KOPT-K1 (cell line): ENCODE measurements at regions not wholly inside any gene's neighbourhood (a gene's known extent, or its start where the extent isn't known, plus 50 kb on each side); places are given as distances from the start of the nearest gene placed in this dataset.
"Not testable (repeated sequence)": the region's sequence is repeated elsewhere in the genome, so short reads cannot be mapped to it uniquely, and the experiment has no call there.

Source experiments
- H3K27ac ChIP-seq: fragments of 200-600 bp; sonication (generic); 2 replicates; pipeline ENCODE4 v1.5.1; 2016; ENCODE audit warnings: antibody characterized with exemption, mild to moderate bottlenecking, low read depth, low read length; ENCODE audit not compliant: poor library complexity, severe bottlenecking
- H3K36me3 ChIP-seq: fragments of 200-600 bp; sonication (generic); 2 replicates; pipeline ENCODE4 v1.5.1; 2017; ENCODE audit warnings: antibody characterized with exemption, mild to moderate bottlenecking, low read length, moderate library complexity; ENCODE audit not compliant: insufficient read depth
- H3K9me3 ChIP-seq: fragments of 200-600 bp; sonication (generic); 2 replicates; pipeline ENCODE4 v1.5.1; 2017; ENCODE audit warnings: antibody characterized with exemption, low read length, mild to moderate bottlenecking; ENCODE audit not compliant: insufficient read depth, poor library complexity, severe bottlenecking

DNA sequence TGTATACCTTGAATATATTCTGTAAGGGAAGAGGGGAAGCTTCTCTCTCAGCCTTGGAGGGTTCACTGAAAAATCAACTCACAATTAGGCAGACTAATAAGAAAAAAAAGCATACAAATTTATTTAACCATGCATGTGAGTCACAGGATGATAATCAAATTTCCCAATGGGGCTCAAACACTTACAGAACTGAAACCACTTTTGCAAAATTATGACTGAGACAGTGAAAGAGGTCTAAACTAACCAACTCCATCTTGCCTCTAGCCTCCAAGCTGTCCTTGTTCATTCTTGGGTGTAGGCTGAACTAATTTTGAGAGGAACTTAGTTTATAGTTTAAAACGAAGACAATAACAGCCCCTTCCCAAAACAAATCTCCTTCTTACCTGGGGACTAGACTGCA, 618.3 kb upstream of the AUTS2 start:
- Histone ChIP-seq H3K9me3 (peaks cover 10% of the 10 kb centered on the region), H3K27ac (no peak overlapping the region), H3K36me3 (no peaks in the 10 kb centered on the region)

DNA sequence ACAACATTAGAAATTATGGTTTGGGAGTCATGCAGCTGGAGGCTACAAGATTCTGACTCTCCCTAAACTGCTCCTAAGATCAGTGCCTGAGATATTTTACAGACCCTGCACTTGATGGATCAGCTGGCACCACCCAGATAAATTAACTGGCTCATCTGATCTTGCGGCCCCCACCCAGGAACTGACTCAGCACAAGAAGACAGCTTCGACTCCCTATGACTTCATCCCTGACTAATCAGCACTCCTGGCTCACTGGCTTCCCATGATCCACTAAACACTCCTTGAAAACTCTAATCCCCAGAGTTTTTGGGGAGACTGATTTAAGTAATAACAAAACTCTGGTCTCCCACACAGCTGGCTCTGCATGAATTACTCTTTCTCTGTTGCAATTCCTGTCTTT, 617.8 kb upstream of the AUTS2 start:
- not testable (repeated sequence) for H3K9me3 ChIP-seq, H3K27ac ChIP-seq, H3K36me3 ChIP-seq

DNA sequence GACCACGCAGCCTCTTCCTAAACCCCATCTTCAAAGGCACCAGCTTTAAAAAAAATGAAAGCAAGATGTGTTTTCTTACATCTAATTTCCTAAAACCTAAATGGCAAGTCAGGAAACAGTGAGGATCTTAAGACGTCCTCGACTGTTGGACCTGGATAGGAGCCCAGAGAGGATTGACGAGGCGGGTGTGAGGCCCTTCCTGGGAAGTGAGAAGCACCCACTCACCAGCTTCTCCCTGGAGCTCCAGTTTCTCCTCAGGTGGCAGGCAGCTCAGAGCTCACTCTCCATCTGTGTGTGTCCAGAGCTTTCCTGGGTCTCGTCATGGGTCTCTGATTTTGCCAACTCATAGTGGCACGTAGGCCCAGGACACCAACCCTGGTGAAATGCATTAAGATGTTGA, 614.0 kb upstream of the AUTS2 start:
- Histone ChIP-seq H3K9me3 (peaks cover 8% of the 10 kb centered on the region), H3K36me3 (no peaks in the 10 kb centered on the region), H3K27ac (no peak overlapping the region)

DNA sequence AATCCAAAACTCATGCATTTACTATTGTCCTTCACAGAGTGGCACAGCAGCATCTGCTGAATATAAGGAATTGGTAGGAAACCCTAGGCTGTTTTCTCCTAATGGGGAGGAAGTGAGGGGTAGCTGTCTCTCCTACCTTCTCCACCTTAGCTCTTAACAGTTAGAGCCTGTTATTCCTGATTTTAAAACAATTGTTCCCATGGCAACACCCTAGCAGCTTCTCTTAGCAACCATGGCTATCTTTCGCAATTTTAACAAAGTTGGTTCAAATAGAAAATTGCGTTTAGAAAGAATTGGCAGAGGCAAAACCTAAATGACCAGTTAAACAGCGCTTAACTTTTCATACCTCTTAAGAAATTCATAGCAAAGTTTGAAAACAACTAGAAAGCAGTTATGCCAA, 603.4 kb upstream of the AUTS2 start:
- H3K36me3 ChIP-seq, result no peaks in the 10 kb centered on the region
- peaks cover 6% of the 10 kb centered on the region for H3K9me3 ChIP-seq
- no peak overlapping the region for H3K27ac ChIP-seq

DNA sequence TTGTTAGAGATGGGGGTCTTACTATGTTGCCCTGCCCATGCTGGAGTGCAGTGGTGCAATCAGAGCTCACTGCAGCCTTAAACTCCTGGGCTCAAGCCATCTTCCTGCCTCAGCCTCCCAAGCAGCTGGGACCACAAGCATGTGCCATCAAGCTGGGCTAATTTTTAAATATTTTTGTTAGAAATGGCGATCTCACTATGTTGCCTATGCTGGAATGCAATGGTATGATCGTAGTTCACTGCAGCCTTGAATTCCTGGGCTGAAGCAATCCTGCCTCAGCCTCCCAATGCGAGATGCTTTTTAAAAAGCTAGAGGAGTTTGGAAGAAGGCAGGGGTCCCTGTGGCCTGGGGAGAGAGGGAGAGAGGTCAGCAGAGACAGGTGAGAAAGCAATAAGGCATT, 600.1 kb upstream of the AUTS2 start:
- H3K9me3 ChIP-seq, result peaks cover 36% of the 10 kb centered on the region

DNA sequence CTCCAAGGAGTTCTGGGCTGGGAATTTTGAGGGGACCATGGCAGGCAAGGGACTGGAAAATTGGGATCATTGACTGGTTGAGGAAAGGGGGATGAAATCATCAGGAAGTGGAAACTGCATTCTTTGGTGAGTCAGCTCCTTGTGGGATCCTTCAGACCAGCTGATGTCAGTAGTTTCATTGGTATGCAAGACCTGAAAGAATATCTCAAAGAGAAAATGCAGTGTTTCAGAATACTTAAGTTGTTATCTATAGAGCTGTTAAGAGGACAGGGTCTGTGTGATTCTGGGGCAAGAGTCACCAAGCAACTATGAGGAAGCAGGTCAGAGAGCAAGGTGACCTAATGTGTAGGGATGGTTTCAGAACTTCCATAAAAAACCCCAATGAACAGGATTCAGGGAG, 595.9 kb upstream of the AUTS2 start:
- H3K27ac ChIP-seq, result no peak overlapping the region
- no peaks in the 10 kb centered on the region for H3K36me3 ChIP-seq

More for the DNA sequence above, 600.1 kb upstream of the AUTS2 start:
- Histone ChIP-seq H3K36me3 (no peaks in the 10 kb centered on the region), H3K27ac (no peak overlapping the region)

DNA sequence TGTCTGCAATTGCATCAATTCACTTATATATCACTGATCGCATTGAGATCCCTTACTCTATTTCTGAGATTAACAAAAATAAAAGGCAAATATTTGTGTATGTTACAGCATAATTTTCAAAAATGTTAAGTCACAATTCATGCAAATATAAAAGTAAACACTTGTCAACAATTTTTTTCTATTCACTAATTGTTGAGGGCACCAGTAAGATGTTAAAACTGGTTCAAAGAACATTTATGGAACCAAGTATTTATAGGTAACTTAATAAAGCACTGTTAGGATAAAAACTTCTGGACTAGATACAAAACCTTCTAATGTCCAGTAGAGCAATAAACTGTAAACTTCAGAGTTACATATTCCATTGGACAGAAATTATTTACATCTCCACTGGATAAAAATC, 586.1 kb upstream of the AUTS2 start:
- Histone ChIP-seq H3K36me3 (no peaks in the 10 kb centered on the region), H3K27ac (no peak overlapping the region), H3K9me3 (peaks cover 6% of the 10 kb centered on the region)

More for the DNA sequence above, 595.9 kb upstream of the AUTS2 start:
- peaks cover 36% of the 10 kb centered on the region for H3K9me3 ChIP-seq

DNA sequence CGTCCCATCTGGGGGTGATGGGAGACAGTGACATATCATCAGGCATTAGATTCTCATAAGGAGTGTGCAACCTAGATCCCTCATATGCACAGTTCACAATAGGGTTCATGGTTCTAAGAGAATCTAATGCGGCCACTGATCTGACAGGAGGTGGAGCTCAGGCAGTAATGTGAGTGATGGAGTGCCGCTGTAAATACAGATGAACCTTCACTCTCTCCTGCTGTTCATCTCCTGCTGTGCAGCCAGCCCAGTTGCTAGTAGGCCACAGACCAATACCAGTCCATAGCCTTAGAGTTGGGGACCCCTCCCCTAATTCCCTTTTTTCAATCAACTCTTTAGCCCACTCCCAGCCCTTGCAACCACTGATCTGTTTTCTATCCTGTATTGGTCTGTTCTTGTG, 581.1 kb upstream of the AUTS2 start:
- Histone ChIP-seq H3K9me3 (peaks cover 16% of the 10 kb centered on the region), H3K36me3 (no peaks in the 10 kb centered on the region), H3K27ac (no peak overlapping the region)

DNA sequence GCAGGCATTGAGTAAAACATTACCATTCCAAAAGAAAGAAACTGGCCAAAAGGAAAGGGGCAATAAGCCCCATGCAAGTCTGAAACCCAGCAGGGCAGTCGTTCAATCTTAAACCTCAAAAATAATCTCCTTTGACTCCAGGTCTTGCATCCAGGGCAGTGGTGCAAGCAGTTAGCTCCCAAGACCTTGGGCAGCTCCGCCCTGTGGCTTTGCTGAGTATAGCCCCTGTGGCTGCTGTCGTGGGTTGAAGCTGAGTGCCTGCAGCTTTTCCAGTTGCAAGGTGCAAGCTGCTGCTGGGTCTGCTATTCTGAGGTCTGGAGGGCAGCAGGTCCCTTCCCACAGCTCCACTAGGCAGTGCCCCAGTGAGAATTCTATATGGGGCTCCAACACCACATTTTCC, 580.1 kb upstream of the AUTS2 start:
- H3K36me3 ChIP-seq, result no peaks in the 10 kb centered on the region
- H3K27ac ChIP-seq, result no peak overlapping the region

DNA sequence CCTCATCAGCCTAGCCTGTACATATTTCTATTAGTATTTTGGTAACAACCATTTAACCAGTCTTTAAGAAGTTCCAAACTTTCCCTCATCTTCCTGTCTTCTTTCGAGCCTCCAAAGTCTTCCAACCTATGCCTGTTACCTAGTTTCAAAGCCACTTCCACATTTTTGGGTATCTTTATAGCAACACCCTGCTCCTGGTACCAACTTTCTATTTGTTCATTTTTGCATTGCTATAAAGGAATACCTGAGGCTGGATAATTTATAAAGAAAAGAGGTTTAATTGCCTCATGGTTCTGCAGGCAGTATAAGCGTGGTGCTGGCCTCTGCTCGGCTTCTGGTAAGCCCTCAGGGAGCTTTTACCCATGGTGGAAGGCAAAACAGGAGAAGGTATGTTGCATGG, 578.8 kb upstream of the AUTS2 start:
- Histone ChIP-seq H3K36me3 (no peaks in the 10 kb centered on the region), H3K27ac (no peak overlapping the region), H3K9me3 (peaks cover 16% of the 10 kb centered on the region)

More for the DNA sequence above, 580.1 kb upstream of the AUTS2 start:
- peaks cover 16% of the 10 kb centered on the region for H3K9me3 ChIP-seq

DNA sequence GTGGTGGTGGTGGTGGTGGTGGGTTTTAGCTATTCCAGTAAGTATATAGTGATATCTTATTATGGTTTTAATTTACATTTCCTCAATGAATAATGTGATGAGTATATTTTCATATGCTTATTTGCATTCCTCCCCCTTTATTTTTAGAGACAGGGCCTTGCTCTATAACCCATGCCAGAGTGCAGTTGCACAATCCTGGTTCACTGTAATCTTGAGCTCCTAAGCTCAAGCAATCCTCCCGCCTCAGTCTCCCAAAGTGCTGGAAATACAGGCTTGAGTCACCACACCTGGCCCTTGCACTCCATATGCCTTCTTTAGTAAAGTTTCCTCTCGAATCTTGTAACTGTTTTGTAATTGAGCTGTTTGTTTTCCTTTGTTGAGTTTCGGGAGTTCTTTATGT, 577.7 kb upstream of the AUTS2 start:
- Histone ChIP-seq H3K27ac (no peak overlapping the region), H3K36me3 (no peaks in the 10 kb centered on the region), H3K9me3 (peaks cover 16% of the 10 kb centered on the region)

DNA sequence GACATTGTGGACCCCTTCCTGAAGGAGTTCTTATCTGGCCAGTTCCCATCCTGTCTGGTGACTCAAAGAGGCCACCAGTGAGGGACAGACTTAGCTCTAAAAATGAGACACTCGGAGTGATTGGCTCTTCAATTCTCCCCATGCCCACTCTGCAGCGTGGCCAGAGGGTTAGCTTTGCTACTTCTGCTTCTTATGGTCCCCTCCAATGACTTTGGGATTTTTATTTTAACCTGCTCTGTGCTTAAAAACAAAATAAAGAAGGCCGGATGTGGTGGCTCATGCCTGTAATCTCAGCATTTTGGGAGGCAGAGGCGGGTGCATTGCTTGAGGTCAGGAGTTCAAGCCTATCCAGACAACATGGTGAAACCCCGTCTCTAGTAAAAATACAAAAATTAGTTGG, 573.0 kb upstream of the AUTS2 start:
- Histone ChIP-seq H3K36me3 (no peaks in the 10 kb centered on the region), H3K9me3 (peaks cover 3% of the 10 kb centered on the region), H3K27ac (no peak overlapping the region)

DNA sequence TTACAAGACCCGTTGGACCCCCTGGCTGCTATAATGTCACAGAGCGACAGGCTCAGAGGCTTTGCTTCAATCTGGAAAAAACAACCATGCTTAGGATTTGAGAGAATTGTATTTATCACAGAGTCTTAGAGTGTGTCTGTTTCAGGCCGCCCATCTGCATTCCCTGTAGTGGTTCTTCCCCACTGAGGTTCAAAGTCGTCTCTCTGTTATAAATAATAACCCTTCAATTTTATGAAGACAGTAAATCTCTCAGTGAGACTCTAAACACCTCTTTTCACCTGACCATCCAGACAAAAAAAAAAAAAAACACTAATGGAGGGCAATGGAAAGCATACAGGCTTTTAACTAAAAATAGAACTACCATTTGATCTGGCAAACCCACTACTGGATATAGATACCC, 565.4 kb upstream of the AUTS2 start:
- Histone ChIP-seq H3K27ac (no peak overlapping the region), H3K36me3 (no peaks in the 10 kb centered on the region), H3K9me3 (peaks cover 3% of the 10 kb centered on the region)

DNA sequence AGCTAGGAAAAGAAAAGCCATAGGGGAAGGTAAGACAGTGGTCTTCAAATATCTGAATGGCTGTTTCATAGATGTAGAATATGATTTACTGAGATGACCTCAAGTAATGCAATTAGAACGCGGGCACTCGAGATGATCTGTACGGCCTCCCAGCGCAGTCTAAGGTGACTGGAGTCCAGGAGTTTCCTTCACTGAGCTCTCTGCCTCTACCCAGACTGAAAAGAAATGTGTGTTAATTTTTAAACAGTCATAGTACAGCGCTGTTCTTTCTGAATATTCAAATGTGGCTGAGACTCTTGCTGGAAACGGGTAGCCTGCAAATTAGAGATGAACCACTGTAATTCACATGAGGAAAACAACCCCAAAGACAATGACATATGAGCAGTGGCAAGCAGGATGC, 562.4 kb upstream of the AUTS2 start:
- Histone ChIP-seq H3K36me3 (no peaks in the 10 kb centered on the region), H3K27ac (no peak overlapping the region), H3K9me3 (no peaks in the 10 kb centered on the region)

DNA sequence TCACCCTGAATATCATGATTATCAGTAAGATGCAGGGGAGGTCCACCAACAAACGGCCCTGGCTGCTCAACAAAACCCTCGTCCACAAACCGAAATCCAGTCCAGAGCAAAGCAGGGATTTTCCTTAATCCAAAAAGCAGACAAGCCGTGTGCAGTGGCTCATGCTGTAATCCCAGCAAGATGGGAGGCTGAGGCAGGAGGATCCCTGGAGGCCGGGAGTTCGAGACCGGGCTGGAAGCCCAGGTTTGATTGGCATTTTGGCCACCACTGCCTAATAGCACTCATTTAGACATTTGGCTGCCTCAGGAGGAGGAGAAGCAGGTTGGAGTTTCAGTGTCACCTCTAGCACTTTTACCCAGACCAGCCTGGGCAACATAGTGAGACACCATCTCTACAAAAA, 562.0 kb upstream of the AUTS2 start:
- H3K27ac ChIP-seq, result no peak overlapping the region
- no peaks in the 10 kb centered on the region for H3K9me3 ChIP-seq
- H3K36me3 ChIP-seq, result no peaks in the 10 kb centered on the region

DNA sequence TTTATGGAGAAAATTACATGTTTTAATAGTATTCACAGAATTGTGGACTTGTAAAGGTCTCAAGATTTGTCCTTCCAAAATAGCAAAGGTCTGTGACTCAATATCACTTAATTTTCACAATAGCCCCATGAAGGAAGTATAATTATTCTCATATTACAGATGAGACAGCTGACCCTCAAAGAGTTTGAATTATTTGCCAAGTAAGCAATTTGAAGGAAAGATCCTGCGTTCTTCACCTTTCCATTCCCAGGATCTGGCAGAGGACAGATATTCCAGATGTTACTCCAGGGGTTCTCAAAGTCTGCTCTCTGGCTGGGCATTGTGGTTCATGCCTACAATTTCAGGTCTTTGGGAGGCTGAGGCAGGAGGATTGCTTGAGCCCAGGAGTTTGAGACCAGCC, 559.4 kb upstream of the AUTS2 start:
- Histone ChIP-seq H3K36me3 (no peaks in the 10 kb centered on the region), H3K9me3 (no peaks in the 10 kb centered on the region), H3K27ac (no peak overlapping the region)

DNA sequence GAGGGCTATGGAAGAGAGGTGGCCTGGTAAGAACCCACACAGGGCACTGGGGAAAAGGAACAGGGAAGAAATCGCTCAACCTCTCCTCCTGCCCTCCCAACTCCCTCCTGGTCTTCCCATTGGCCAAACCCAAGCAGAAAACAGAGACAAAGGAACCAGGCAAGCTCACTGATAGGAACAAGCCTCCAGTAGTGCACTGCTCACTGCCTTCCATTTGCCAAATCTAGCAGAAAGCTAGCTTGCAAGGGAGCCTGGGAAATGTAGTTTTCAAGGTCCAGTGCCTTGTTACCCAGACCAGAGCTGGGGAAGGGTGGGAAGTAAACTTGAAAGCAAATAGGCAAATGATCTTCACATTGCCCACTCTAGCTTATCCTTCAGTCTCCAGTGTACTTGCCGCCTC, 556.1 kb upstream of the AUTS2 start:
- H3K27ac ChIP-seq, result no peak overlapping the region
- H3K36me3 ChIP-seq, result no peaks in the 10 kb centered on the region
- peaks cover 5% of the 10 kb centered on the region for H3K9me3 ChIP-seq
